Muscle layer of duodenum (tissue), 2 donors: ENCODE measurements at regions not wholly inside any gene's neighbourhood (a gene's known extent, or its start where the extent isn't known, plus 50 kb on each side); places are given as distances from the start of the nearest gene placed in this dataset.
"Not testable (repeated sequence)": the region's sequence is repeated elsewhere in the genome, so short reads cannot be mapped to it uniquely, and the experiment has no call there.

ENCODE experiments used
- H3K27ac ChIP-seq: one replicate; pipeline ENCODE4 v1.7.0; 2013; ENCODE audit warnings: mild to moderate bottlenecking, low read length
- H3K27me3 ChIP-seq: one replicate; pipeline ENCODE4 v1.7.0; 2013; ENCODE audit warnings: low read depth, mild to moderate bottlenecking, control low read depth, low read length
- H3K36me3 ChIP-seq, 2 donors: one replicate each; pipeline ENCODE4 v1.7.0; 2013; ENCODE audit warnings: low read length in 2 of 2, control low read depth in 1 of 2, mild to moderate bottlenecking in 1 of 2; ENCODE audit not compliant: insufficient read depth in 2 of 2, control insufficient read depth in 1 of 2
- H3K4me1 ChIP-seq, 2 donors: one replicate each; pipeline ENCODE4 v1.7.0; 2013; ENCODE audit warnings: low read length in 2 of 2, mild to moderate bottlenecking in 2 of 2, control low read depth in 1 of 2, moderate library complexity in 1 of 2; ENCODE audit not compliant: insufficient read depth in 2 of 2, control insufficient read depth in 1 of 2
- H3K4me3 ChIP-seq, 2 donors: one replicate each; pipeline ENCODE4 v1.7.0; 2013; ENCODE audit warnings: low read length in 2 of 2, low read depth in 1 of 2, mild to moderate bottlenecking in 1 of 2
- H3K9me3 ChIP-seq, 2 donors: one replicate each; pipeline ENCODE4 v1.7.0; 2013; ENCODE audit warnings: low read length in 2 of 2, control low read depth in 1 of 2, mild to moderate bottlenecking in 1 of 2; ENCODE audit not compliant: control insufficient read depth in 1 of 2
- donor health status: healthy.

DNA sequence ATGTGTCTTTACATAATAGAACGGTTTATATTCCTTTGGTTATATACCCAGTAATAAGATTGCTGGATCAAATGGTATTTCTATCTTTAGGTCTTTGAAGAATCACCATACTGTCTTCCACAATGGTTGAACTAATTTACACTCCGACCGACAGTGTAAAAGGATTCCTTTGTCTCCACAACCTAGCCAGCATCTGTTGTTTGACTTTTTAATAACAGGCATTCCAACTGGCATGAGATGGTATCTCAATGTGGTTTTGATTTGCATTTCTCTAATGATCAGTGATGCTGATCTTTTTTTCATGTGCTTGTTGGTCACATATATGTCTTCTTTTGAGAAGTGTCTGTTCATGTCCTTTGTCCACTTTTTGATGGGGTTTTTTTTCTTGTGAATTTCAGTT is 319.7 kb upstream of the IRAK1BP1 start:
- H3K4me1 ChIP-seq, H3K27me3 ChIP-seq, H3K27ac ChIP-seq: not testable (repeated sequence)

DNA sequence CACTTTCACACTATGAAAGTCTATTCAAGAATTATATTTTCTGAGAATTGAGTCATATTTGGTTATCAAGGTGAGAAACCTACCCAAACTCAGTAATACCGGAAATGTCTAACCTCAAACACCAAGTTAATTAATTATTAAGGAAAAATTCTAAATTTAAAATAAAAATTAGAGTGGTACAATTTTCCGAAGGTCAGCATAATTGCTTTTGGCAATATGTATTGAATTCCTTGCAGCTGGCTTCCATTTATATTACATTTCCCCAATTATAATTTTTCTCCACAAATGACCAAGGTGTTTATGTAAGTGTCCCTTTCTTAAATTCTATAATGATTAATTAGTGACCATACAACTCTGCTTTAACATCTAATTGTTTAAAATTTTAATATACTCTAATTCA is 316.0 kb upstream of the IRAK1BP1 start:
- no peaks in the 10 kb centered on the region for H3K36me3 ChIP-seq
- H3K27ac ChIP-seq = no peak overlapping the region
- no peaks in the 10 kb centered on the region for H3K27me3 ChIP-seq
- no peaks in the 10 kb centered on the region for H3K4me1 ChIP-seq
- no peak overlapping the region for H3K4me3 ChIP-seq
- H3K9me3 ChIP-seq = peaks cover 5 to 11% of the 10 kb centered on the region in 2 donors

More for the DNA sequence above, 319.7 kb upstream of the IRAK1BP1 start:
- not testable (repeated sequence) for H3K4me3 ChIP-seq, H3K36me3 ChIP-seq, H3K9me3 ChIP-seq

DNA sequence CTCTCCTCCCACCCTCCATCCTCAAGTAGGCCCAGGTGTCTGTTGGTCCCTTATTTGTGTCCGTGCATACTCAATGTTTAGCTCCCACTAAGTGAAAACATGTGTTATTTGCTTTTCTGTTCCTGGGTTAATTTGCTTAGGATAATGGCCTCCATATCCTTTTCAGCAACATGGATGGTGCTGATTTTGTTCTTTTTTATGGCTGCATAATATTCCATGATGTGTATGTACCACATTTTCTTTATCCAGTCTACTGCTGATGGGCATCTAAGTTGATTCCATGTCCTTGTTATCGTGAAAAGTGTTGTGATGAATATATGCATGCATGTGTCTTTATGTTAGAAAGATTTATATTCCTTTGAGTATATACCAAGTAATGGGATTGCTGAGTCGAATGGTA is 314.9 kb upstream of the IRAK1BP1 start:
- no peak overlapping the region for H3K4me3 ChIP-seq
- H3K4me1 ChIP-seq = no peaks in the 10 kb centered on the region
- H3K27ac ChIP-seq = no peak overlapping the region
- no peaks in the 10 kb centered on the region for H3K27me3 ChIP-seq
- peaks cover 5 to 11% of the 10 kb centered on the region in 2 donors for H3K9me3 ChIP-seq
- H3K36me3 ChIP-seq = no peaks in the 10 kb centered on the region

DNA sequence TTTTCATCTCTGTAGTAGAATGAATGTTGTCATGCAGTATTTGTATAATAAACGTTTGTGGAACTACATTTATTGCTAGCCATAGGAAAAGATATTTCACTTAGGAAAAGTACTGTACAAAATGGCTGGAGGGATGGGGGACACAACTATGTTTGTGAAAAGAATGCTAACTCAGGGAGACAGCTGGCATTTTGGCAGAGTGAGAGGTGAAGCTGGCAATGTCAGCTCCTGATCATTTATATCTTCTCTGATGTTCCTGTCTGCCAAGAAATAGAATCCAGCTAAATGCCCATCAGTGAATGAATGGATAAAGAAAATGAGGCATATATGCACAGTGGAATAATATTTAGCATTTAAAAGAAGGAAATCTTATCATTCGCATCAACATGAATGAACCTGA is 313.0 kb upstream of the IRAK1BP1 start:
- peaks cover 5 to 11% of the 10 kb centered on the region in 2 donors for H3K9me3 ChIP-seq

DNA sequence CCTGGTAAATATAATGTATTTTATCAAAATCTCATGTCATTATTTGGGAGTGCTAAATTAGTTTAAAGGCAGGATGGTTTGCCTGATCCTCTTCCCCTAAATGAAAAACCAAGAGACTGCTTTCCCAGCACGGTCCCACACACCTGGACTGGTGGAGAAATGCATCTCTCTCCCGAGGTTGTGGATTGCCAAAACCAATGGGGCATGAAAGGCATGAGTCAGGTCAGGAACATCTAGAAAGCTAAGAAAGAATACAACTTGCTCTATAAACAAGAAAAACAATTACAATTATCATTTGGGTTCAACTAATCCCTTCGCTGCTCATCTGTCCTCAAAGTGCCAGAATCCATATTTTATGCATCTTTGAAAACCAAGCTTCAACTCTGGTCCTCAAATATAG is 308.3 kb upstream of the IRAK1BP1 start:
- H3K4me1 ChIP-seq = no peaks in the 10 kb centered on the region
- H3K36me3 ChIP-seq = no peaks in the 10 kb centered on the region
- H3K27me3 ChIP-seq = no peaks in the 10 kb centered on the region

More for the DNA sequence above, 313.0 kb upstream of the IRAK1BP1 start:
- Histone ChIP-seq H3K36me3 (no peaks in the 10 kb centered on the region), H3K27ac (no peak overlapping the region), H3K4me3 (no peak overlapping the region), H3K27me3 (no peaks in the 10 kb centered on the region), H3K4me1 (no peaks in the 10 kb centered on the region)

DNA sequence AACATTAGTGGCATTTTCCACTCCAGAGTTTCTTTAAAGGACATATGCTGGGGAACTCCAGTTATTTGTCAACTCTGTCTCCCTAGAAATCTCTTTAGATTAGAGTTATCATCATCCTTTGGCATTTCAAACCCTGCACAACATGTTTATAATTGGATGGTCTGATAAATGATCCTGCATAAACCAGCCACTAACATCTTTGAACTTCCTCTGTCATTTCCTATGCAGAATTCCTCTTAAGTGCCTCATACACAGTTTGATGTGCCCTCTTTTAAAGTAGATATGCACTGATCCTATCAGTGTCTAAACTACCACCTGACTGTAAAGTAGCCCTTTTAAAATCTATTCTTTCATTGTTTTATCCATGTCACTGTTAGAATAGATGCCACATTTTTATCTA is 306.3 kb upstream of the IRAK1BP1 start:
- no peaks in the 10 kb centered on the region for H3K27me3 ChIP-seq
- H3K4me1 ChIP-seq = no peaks in the 10 kb centered on the region
- H3K4me3 ChIP-seq = no peak overlapping the region
- H3K9me3 ChIP-seq = peaks cover 0 to 4% of the 10 kb centered on the region in 2 donors
- no peaks in the 10 kb centered on the region for H3K36me3 ChIP-seq
- no peak overlapping the region for H3K27ac ChIP-seq

More for the DNA sequence above, 308.3 kb upstream of the IRAK1BP1 start:
- no peak overlapping the region for H3K4me3 ChIP-seq
- H3K9me3 ChIP-seq = peaks cover 0 to 6% of the 10 kb centered on the region in 2 donors
- no peak overlapping the region for H3K27ac ChIP-seq

DNA sequence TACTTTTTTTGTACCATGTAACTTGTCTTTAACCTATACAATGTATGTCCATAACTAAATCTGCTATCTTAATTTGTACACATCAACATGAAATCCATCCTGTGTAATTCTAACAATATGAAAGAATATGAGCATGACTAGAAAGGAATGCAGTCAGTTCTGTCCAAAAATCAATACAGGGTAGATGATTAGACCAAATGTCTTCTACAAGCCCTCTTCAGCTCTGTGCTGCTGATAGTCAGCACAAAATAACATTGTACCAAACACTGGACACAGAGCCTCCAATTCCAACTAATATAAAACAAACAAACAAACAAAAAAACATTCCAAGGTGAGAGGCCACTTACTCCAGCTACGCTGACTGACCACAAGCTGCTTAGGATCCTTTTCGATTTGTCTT is 301.4 kb upstream of the IRAK1BP1 start:
- no peaks in the 10 kb centered on the region for H3K27me3 ChIP-seq
- no peaks in the 10 kb centered on the region for H3K4me1 ChIP-seq
- H3K4me3 ChIP-seq = no peak overlapping the region
- peaks cover 0 to 9% of the 10 kb centered on the region in 2 donors for H3K9me3 ChIP-seq
- no peak overlapping the region for H3K27ac ChIP-seq
- H3K36me3 ChIP-seq = no peaks in the 10 kb centered on the region

DNA sequence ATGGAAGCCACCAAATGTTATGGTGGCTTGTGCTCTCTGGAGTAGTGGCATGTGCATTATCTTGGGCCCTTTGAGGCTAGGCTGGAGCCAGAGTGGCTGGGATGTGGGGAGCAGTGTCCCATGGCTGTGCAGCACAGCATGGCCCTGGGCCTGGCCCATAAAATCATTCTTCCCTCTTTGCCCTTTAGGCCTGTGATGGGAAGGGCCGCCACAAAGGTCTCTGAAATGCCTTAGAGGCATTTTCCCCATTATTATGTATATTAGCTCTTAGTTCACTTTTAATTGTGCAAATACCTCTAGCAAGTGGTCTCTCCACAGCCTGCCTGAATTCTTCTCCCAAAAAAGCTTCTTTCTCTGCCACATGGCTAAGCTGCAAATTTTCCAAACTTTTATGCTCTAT is 297.3 kb upstream of the IRAK1BP1 start:
- Histone ChIP-seq H3K27me3 (no peaks in the 10 kb centered on the region), H3K36me3 (no peaks in the 10 kb centered on the region), H3K4me1 (no peaks in the 10 kb centered on the region), H3K4me3 (no peak overlapping the region), H3K9me3 (peaks cover 0 to 9% of the 10 kb centered on the region in 2 donors), H3K27ac (no peak overlapping the region)

DNA sequence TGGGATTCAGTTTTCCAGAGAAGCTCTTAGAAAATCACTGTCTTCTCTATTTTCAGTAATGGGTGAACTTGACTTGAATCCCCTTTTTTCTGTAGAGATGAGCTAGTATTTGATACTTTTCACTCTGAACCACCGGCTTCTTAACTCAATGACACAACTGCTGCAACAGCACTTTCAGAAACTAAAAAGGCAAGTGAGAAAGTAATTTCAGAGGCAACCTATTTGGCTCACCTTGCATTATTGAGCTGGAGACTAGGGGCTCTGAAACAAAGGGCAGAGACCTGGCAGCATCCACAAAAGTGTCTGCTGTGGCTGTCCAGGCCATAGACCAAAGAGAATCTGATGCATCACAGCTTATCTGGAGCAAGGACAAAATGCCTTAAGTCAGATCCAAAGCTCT is 289.8 kb upstream of the IRAK1BP1 start:
- Histone ChIP-seq H3K4me3 (no peak overlapping the region), H3K27ac (no peak overlapping the region), H3K4me1 (no peaks in the 10 kb centered on the region), H3K9me3 (no peaks in the 10 kb centered on the region), H3K36me3 (no peaks in the 10 kb centered on the region), H3K27me3 (no peaks in the 10 kb centered on the region)

DNA sequence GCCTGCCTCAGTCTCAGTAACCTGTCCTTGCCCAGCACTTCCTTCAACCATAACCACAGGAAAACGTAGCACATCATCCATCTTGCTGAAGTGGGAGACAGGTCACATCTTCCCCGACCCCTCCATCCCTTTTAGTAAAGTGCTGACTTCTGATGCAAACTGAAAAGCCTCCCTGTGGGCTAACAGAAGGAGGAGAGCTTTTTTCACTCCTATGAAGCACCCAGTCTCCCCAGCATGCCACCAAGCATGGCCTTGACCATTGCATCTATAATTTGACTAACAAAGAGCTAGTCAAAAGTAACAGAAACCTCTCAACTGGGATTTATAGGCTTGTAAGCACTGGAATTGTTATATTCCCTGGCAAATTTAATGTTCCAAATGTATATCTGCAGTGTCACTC is 288.9 kb upstream of the IRAK1BP1 start:
- Histone ChIP-seq H3K4me1 (no peaks in the 10 kb centered on the region), H3K9me3 (no peaks in the 10 kb centered on the region), H3K4me3 (no peak overlapping the region)

DNA sequence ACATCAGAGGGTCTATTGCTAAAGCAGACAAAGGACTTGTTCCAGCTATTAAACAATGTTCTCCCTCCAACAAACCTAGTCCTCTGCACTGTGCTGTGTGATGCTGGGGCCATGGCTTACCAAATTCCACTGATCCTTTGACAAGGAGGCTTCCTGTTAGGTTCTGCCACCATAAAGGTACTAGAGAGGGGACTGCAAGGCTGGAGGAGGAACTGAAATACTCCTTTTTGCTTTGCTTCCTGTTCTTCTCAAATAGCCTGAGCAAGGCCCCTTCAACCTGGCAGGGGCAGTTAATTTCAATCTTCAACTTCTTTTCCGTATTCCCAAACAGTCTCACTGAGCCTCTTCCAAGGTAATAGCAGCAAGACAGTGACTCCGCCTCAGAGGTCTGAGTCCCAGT is 286.4 kb upstream of the IRAK1BP1 start:
- Histone ChIP-seq H3K36me3 (no peaks in the 10 kb centered on the region), H3K9me3 (no peaks in the 10 kb centered on the region), H3K4me1 (no peaks in the 10 kb centered on the region), H3K27me3 (no peaks in the 10 kb centered on the region), H3K4me3 (no peak overlapping the region), H3K27ac (no peak overlapping the region)

More for the DNA sequence above, 288.9 kb upstream of the IRAK1BP1 start:
- H3K27me3 ChIP-seq = no peaks in the 10 kb centered on the region
- no peak overlapping the region for H3K27ac ChIP-seq
- H3K36me3 ChIP-seq = no peaks in the 10 kb centered on the region

DNA sequence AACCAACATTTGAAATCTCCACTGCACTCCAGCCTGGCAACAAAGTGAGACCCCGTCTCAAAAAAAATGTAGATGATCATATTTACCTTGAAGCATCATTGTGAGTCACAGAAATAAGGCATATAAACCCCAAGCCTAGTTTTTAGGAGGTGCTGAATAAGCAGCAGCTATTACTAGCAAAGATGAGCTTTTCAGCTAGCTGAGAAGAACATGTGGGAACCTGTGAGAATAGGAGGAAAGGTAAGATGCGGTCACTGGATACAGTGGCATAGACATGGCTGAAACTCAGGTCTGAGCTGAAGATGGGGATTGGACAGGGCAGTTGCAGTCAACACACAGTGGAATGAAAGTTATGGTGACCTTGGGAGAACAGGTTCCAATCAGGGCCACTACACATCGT is 284.3 kb upstream of the IRAK1BP1 start:
- no peaks in the 10 kb centered on the region for H3K27me3 ChIP-seq
- no peaks in the 10 kb centered on the region for H3K9me3 ChIP-seq
- no peaks in the 10 kb centered on the region for H3K4me1 ChIP-seq
- H3K27ac ChIP-seq = no peak overlapping the region
- no peaks in the 10 kb centered on the region for H3K36me3 ChIP-seq
- no peak overlapping the region for H3K4me3 ChIP-seq
